WTC11 (cell line): ENCODE measurements at regions not wholly inside any gene's neighbourhood (a gene's known extent, or its start where the extent isn't known, plus 50 kb on each side); places are given as distances from the start of the nearest gene placed in this dataset.

Source experiments
- ATAC-seq: fragments of 200-7000 bp; cut with Tn5 transposase; 2 replicates; pipeline ENCODE4 v1.10.0; 2021; ENCODE audit warnings: mild to moderate bottlenecking, moderate library complexity
- CTCF ChIA-PET: fragments of 300-600 bp; sonication (Branson Sonifier 250); formaldehyde crosslinking; loops from one replicate; lab custom pipeline; 2021; ENCODE audit warnings: antibody characterized with exemption; lab: Charles Lee
- POLR2A ChIA-PET: fragments of 350-600 bp; sonication (Branson Sonifier 250); formaldehyde crosslinking; loops from one replicate; lab custom pipeline; 2021; ENCODE audit warnings: antibody characterized with exemption; lab: Charles Lee
- DNase-seq: peaks from one replicate; pipeline ENCODE4 v3.0.0; 2021; ENCODE audit warnings: low spot score
- H3K27ac Mint-ChIP-seq: 2 replicates; pipeline ENCODE4 v1.8.0; 2021; ENCODE audit warnings: mixed read lengths
- H3K27me3 Mint-ChIP-seq: 2 replicates; pipeline ENCODE4 v1.8.0; 2021; ENCODE audit warnings: low read depth, mild to moderate bottlenecking, moderate library complexity, mixed read lengths
- H3K36me3 Mint-ChIP-seq: 2 replicates; pipeline ENCODE4 v1.8.0; 2021; ENCODE audit warnings: mixed read lengths
- H3K4me1 Mint-ChIP-seq: 2 replicates; pipeline ENCODE4 v1.8.0; 2022; ENCODE audit warnings: mixed read lengths
- H3K4me3 Mint-ChIP-seq: 2 replicates; pipeline ENCODE4 v1.8.0; 2021; ENCODE audit warnings: mild to moderate bottlenecking, moderate library complexity, mixed read lengths
- H3K9me3 Mint-ChIP-seq: 2 replicates; pipeline ENCODE4 v1.8.0; 2021; ENCODE audit warnings: mixed read lengths
- AR ChIP-seq: fragments of 250-450 bp; sonication (Bioruptor Pico); IDR thresholded peaks from 2 replicates; pipeline ENCODE4 v1.9.0; 2021; ENCODE audit warnings: mild to moderate bottlenecking
- E2F4 ChIP-seq: sonication (generic); formaldehyde crosslinking; IDR thresholded peaks from 2 replicates; pipeline ENCODE4 v1.8.1; 2022; ENCODE audit warnings: low read depth, mild to moderate bottlenecking, moderate library complexity, missing genetic modification reagents, borderline replicate concordance
- EMX1 ChIP-seq: fragments of 250-450 bp; sonication (Bioruptor Pico); IDR thresholded peaks from 2 replicates; pipeline ENCODE4 v1.8.0; 2021; ENCODE audit warnings: mild to moderate bottlenecking
- ERG ChIP-seq: fragments of 250-450 bp; sonication (Bioruptor Pico); IDR thresholded peaks from 2 replicates; pipeline ENCODE4 v1.8.0; 2021; ENCODE audit warnings: mild to moderate bottlenecking
- ETV6 ChIP-seq: sonication (generic); formaldehyde crosslinking; IDR thresholded peaks from 2 replicates; pipeline ENCODE4 v1.8.1; 2022; ENCODE audit warnings: mild to moderate bottlenecking, missing genetic modification reagents
- FOXK1 ChIP-seq: sonication (generic); formaldehyde crosslinking; IDR thresholded peaks from 2 replicates; pipeline ENCODE4 v1.8.0; 2022; ENCODE audit warnings: mild to moderate bottlenecking, moderate library complexity, missing genetic modification reagents
- GRHL2 ChIP-seq: fragments of 250-450 bp; sonication (Bioruptor Pico); IDR thresholded peaks from 2 replicates; pipeline ENCODE4 v1.8.0; 2022; ENCODE audit warnings: mild to moderate bottlenecking, moderate library complexity; ENCODE audit not compliant: insufficient replicate concordance, severe bottlenecking
- IRF2 ChIP-seq: sonication (generic); formaldehyde crosslinking; IDR thresholded peaks from 2 replicates; pipeline ENCODE4 v1.8.0; 2022; ENCODE audit warnings: low read depth, missing genetic modification reagents, borderline replicate concordance
- MLX ChIP-seq: sonication (generic); formaldehyde crosslinking; IDR thresholded peaks from 2 replicates; pipeline ENCODE4 v1.8.1; 2023; ENCODE audit warnings: mild to moderate bottlenecking, missing genetic modification reagents, moderate library complexity
- NFE2L1 ChIP-seq: sonication (generic); formaldehyde crosslinking; IDR thresholded peaks from 2 replicates; pipeline ENCODE4 v1.8.1; 2023; ENCODE audit warnings: missing genetic modification reagents
- NFYB ChIP-seq: sonication (generic); formaldehyde crosslinking; conservative IDR thresholded peaks from 2 replicates; pipeline ENCODE4 v1.8.0; 2022; ENCODE audit warnings: low read depth, missing genetic modification reagents
- RORB ChIP-seq: fragments of 250-450 bp; sonication (Bioruptor Pico); IDR thresholded peaks from 2 replicates; pipeline ENCODE4 v1.9.0; 2021; ENCODE audit warnings: mild to moderate bottlenecking
- SP1 ChIP-seq: sonication (generic); formaldehyde crosslinking; conservative IDR thresholded peaks from 2 replicates; pipeline ENCODE4 v1.8.1; 2022; ENCODE audit warnings: missing genetic modification reagents
- TEAD1 ChIP-seq: sonication (generic); formaldehyde crosslinking; IDR thresholded peaks from 2 replicates; pipeline ENCODE4 v1.8.0; 2022; ENCODE audit warnings: mild to moderate bottlenecking, missing genetic modification reagents
- USF1 ChIP-seq: sonication (generic); formaldehyde crosslinking; IDR thresholded peaks from 2 replicates; pipeline ENCODE4 v1.8.0; 2022; ENCODE audit warnings: mild to moderate bottlenecking, missing genetic modification reagents
- ZNF121 ChIP-seq: sonication (generic); formaldehyde crosslinking; IDR thresholded peaks from 2 replicates; pipeline ENCODE4 v1.8.0; 2023; ENCODE audit warnings: missing genetic modification reagents
- ZNF396 ChIP-seq: fragments of 250-450 bp; sonication (Bioruptor Pico); IDR thresholded peaks from 2 replicates; pipeline ENCODE4 v1.8.0; 2021; ENCODE audit warnings: mild to moderate bottlenecking, moderate library complexity, borderline replicate concordance

GRCh38 chr15:25178835-25179672 is 224.3 kb downstream of the SNRPN start:
- ChIA-PET CTCF (no interaction called here), POLR2A (no interaction called here)
- ATAC-seq (no peak), DNase-seq (peak; percentile 3)
- H3K36me3 Mint-ChIP-seq: peaks cover 51% of the 10 kb centered on the region
- peaks cover 60% of the 10 kb centered on the region for H3K9me3 Mint-ChIP-seq
- no peaks in the 10 kb centered on the region for H3K4me1 Mint-ChIP-seq
- H3K27ac Mint-ChIP-seq: no peak overlapping the region
- TF ChIP-seq FOXK1 (CRISPR knock-in tag) (no peak), IRF2 (CRISPR knock-in tag) (no peak), NFE2L1 (CRISPR knock-in tag) (no peak), EMX1 (CRISPR knock-in tag) (no peak)
- TF ChIP-seq, all 79 proteins: peak for 0
- no peak overlapping the region for H3K4me3 Mint-ChIP-seq
- peaks cover 8% of the 10 kb centered on the region for H3K27me3 Mint-ChIP-seq

- Mint-ChIP-seq H3K4me3 (no peak overlapping the region), H3K27ac (no peak overlapping the region), H3K4me1 (no peaks in the 10 kb centered on the region), H3K27me3 (peaks cover 3% of the 10 kb centered on the region), H3K36me3 (peaks cover 43% of the 10 kb centered on the region), H3K9me3 (peaks cover 52% of the 10 kb centered on the region)
- ChIA-PET POLR2A (no interaction called here), CTCF (no interaction called here)
- TF ChIP-seq AR (CRISPR knock-in tag) (no peak), RORB (CRISPR knock-in tag) (no peak), ETV6 (no peak)
- ATAC-seq (no peak), DNase-seq (peak; percentile 5)
Observed at GRCh38 chr15:25179673-25180511, 225.1 kb downstream of the SNRPN start.

GRCh38 chr15:25180606-25181292 is 226.0 kb downstream of the SNRPN start:
- ATAC-seq: no peak
- Mint-ChIP-seq H3K36me3 (peaks cover 41% of the 10 kb centered on the region), H3K27me3 (peaks cover 3% of the 10 kb centered on the region), H3K4me3 (no peak overlapping the region), H3K4me1 (no peaks in the 10 kb centered on the region), H3K9me3 (peaks cover 52% of the 10 kb centered on the region), H3K27ac (no peak overlapping the region)
- TF ChIP-seq ZNF396 (CRISPR knock-in tag) (no peak), E2F4 (CRISPR knock-in tag) (no peak), ERG (CRISPR knock-in tag) (no peak), ZNF121 (CRISPR knock-in tag) (no peak), TEAD1 (no peak), NFYB (no peak), GRHL2 (CRISPR knock-in tag) (no peak), MLX (CRISPR knock-in tag) (no peak), SP1 (CRISPR knock-in tag) (no peak), RORB (CRISPR knock-in tag) (no peak), USF1 (CRISPR knock-in tag) (no peak)
- peak; percentile 5 for DNase-seq
- ChIA-PET POLR2A (no interaction called here), CTCF (no interaction called here)
